IMR-90 (cell line): ENCODE measurements at regions not wholly inside any gene's neighbourhood (a gene's known extent, or its start where the extent isn't known, plus 50 kb on each side); places are given as distances from the start of the nearest gene placed in this dataset.

Source experiments
- MAZ ChIP-seq: IDR thresholded peaks from 2 replicates; pipeline ENCODE4 v1.6.1; 2012; ENCODE audit warnings: low read depth, mild to moderate bottlenecking, low read length, improper control_type of control experiment, moderate library complexity, borderline replicate concordance
- POLR2A ChIP-seq: IDR thresholded peaks from 2 replicates; pipeline ENCODE4 v1.6.1; 2012; ENCODE audit warnings: mild to moderate bottlenecking, low read depth, low read length
- TF ChIP-seq, protein P1 (sequence below): conservative IDR thresholded peaks from 2 replicates; pipeline ENCODE4 v1.5.1; 2012; ENCODE audit warnings: mild to moderate bottlenecking, low read depth, low read length, improper control_type of control experiment

- TF ChIP-seq, protein P1, sequence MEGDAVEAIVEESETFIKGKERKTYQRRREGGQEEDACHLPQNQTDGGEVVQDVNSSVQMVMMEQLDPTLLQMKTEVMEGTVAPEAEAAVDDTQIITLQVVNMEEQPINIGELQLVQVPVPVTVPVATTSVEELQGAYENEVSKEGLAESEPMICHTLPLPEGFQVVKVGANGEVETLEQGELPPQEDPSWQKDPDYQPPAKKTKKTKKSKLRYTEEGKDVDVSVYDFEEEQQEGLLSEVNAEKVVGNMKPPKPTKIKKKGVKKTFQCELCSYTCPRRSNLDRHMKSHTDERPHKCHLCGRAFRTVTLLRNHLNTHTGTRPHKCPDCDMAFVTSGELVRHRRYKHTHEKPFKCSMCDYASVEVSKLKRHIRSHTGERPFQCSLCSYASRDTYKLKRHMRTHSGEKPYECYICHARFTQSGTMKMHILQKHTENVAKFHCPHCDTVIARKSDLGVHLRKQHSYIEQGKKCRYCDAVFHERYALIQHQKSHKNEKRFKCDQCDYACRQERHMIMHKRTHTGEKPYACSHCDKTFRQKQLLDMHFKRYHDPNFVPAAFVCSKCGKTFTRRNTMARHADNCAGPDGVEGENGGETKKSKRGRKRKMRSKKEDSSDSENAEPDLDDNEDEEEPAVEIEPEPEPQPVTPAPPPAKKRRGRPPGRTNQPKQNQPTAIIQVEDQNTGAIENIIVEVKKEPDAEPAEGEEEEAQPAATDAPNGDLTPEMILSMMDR = no peak
- TF ChIP-seq MAZ (no peak), POLR2A (no peak)
Observed at GRCh38 chr17:72411124-72411563, 290.3 kb downstream of the SOX9 start.
